ENCODE measurements at regions not wholly inside any gene's neighbourhood (a gene's known extent, or its start where the extent isn't known, plus 50 kb on each side); places are given as distances from the start of the nearest gene placed in this dataset.

GRCh38 chr17:79164408-79164807, 89.8 kb downstream of the ENGASE start:
- DNase-seq: no peak

- DNase-seq: no peak
Observed at GRCh38 chr17:79163071-79163470, 88.4 kb downstream of the ENGASE start.

GRCh38 chr17:79162012-79162963, 87.7 kb downstream of the ENGASE start:
- no peak for DNase-seq

DNA sequence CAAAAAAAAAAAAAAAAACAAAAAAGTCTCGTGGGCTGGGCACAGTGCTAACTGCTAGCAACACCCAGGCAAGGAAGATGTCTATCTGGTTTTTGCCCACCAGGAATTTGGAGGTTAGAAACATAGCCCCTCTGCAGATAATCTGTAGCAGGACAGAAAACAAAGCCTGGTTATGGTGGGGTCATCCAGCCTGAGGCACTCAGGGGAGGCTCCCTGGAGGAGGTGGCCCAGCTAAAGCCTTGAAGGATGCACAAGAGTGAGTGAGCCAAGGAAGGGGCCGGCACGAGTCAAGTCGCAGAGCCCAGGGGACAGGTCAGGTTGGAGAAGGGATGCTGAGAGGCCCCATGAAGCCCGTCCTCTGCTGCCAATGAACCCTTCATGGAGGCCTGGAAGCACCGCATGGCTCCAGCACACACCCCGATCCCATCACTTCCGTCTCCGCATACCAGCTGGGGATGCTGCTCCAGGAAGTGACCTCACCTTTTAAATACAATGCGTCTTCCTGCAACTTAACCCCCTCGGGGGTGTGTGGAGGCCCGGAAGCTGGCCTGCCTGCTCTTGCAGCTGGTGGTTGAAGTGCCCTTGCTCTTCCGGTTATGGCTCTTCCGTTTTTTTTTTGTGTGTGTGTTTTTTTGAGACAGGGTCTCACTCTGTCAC, 86.5 kb downstream of the ENGASE start:
- no peak for DNase-seq

DNA sequence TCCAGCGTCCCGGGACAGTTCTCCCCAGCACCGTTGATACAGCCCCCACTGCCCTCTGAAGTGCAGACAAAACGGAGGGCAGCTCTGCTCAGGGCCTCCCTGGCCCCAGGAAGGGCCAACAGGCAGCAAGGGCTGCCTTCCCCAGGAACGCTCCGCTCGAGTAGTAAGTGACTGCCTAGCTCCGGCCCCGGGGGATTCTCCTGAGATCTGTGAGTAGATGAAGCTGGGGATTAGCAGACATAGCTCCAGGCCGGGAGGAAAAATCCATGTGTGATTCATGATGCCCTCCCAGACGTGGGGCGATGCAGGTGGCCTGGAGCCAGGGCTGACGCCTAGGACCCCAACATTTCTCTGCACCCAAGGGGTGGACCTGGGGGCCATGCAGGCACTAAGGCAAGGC, 85.3 kb downstream of the ENGASE start:
- no peak for DNase-seq

GRCh38 chr17:79159471-79159870, 84.8 kb downstream of the ENGASE start:
- no peak for DNase-seq

GRCh38 chr17:79156463-79157095, 82.0 kb downstream of the ENGASE start:
- DNase-seq: no peak

DNA sequence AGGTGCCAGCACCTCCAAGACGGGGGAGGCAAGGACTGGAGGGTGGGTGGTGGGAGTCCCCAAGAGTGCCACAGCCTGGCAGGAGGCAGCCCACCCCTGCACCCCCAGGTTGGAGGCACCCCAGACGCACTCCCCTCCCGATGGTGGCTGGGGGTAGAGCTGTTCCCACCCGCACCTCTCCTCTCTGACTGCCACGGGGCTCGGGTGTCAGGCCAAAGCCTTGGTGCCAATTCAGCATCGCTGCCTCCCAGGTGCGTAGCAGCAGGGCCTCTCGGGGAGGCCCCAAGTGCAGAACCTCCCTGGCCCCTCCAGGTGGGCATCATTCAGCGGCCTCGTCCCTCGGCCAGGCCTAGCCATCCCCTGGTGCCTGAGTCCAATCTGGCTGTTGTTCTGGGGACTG, 81.1 kb downstream of the ENGASE start:
- DNase-seq: no peak

DNA sequence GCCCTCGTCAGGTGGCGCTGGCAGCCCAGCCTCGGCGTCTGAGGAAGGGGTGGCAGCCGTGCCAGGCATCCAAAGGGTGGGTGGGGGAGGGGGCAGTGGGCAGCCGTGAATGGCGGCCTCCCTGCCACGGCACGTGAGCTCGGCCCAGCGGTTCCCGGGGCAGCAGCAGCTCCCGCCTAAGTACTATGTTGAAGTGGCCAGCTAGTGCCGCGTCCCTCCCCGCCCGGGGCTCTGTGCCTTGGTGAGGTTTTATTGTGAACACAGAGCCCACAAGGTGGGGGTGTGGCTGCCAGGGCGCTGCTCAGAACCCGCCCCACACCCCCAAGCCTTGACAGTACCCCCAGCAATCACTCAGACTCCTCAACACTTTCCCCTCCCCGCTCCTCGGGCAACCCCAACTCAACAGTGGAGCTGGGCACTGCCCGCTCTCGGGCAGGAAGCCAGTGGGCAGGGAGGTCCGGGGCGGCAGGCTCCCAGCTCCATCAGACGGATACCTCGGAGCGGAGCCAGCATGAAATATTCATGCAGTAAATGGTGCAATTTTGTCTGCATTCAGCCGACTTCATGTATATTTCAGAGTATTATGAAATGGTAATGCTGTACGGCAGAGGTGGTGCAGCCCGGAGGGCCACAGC, 80.4 kb downstream of the ENGASE start:
- DNase-seq: no peak

GRCh38 chr17:79154446-79154845, 79.8 kb downstream of the ENGASE start:
- no peak for DNase-seq

DNA sequence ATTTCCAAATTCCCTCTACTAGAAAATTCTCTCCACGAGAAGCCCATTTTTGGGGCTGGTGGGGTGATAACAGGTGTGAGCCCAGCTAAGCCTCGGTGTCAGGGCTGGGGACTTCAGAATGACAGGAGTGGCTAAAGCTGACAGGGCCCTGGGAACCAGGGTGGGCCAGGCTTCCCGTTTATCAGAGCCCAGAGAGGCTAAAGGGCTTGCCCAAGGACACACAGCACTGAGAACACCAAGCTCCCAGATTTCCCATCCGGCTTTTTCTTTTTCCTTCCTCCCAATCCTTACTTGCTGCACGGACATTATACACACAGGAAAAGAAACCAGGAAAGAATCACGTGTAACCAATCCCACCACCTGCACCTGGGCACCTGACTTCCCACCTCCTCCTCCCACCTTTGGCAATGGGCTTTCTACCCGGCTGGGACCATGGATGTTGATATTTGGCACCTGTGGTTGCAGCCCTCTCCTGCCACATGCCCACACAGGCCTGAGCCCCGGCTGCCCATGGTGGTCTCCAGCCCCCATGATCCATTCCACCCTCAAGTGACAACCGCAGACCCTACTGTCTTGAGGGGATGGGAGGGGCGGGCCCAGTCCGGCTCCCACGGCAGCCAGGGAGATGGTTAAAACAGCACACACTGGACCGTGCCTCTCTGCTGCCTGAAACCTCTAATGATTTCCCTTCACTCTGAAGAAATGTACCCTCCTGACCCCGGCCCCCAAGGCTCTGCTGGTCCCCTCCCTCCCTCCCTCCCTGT, 78.9 kb downstream of the ENGASE start:
- DNase-seq: no peak

DNA sequence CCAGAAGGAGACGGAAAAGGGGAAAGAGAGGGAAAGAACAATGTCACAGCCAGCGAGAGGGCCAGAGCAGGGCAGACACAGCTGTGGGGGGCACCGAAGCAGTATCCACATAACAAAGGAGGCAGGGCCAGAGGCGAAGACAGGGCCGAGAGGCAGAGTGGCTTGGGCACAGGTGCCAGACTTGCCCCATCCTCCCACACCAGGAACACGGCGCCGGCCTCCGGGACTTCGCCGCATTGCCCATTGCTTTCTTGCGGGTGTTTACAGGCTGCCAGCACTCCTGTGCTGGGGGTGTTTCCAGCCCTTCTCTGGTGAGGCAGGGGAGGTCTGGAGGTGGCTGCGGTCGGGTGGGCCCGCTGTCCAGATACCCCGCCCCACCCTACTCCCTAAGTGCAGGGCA, 78.0 kb downstream of the ENGASE start:
- no peak for DNase-seq

GRCh38 chr17:79152110-79152509, 77.5 kb downstream of the ENGASE start:
- no peak for DNase-seq

GRCh38 chr17:79150799-79151198, 76.2 kb downstream of the ENGASE start:
- DNase-seq: no peak

- DNase-seq: no peak
Observed at GRCh38 chr17:79150035-79150733, 75.6 kb downstream of the ENGASE start.

- DNase-seq: no peak
Observed at GRCh38 chr17:79148584-79148983, 74.0 kb downstream of the ENGASE start.

DNA sequence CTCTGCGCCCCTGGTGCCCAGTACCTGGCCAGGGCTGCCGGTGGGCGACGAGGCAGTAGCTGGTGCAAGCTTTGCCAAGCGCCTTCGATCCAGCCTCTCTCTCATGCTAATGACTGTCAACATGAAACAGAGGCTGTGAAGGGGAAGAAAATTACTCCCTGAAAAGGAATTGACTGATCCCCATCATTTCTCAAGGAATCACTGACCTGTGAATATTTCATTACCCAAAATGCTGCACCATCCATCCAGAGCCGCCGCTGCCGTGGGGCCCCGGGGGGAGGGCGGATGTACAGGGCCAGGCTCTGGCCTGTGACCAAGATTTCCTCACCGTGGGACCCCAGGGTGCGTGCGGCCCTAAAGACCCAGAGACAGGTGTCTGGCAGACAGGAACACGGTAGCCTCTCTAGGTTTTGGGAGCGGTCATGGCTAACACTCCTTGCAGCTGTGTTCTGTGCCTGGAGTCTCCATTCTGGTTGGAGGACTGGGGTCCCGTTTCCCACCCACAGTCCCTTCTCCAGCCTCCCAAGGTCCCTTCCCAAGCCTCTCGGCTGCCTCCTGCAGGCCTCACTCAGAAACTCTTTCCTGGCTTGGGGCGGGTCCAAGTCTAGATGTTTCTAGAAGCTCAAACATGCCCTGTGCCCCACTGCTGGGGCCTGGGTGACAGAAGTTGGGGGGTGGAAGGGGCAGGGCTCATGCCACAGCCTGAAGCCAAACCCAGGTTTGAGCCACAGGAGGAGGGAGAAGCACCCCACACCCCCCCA, 73.3 kb downstream of the ENGASE start:
- DNase-seq: no peak

- no peak for DNase-seq
Observed at GRCh38 chr17:79146562-79146961, 71.9 kb downstream of the ENGASE start.

- no peak for DNase-seq
Observed at GRCh38 chr17:79145548-79145947, 70.9 kb downstream of the ENGASE start.

DNA sequence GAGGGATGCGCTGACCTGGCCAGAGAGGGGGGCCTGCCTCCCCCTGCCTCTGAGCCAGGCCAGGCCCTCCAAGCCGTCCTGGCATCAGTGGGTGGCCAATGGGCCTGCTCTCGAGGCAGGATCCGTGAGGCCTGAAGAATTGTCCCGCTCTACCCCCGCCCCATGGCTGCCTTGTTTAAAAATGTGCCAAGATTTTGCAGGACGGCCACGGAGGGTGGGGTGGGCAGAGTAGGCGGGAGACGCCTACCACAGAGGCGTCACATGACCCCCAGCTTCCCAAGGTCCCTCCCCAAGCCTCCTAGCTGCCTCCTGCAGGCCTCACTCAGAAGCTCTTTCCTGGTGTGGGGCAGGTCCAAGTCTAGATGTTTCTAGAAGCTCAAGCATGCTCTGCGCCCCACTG, 69.5 kb downstream of the ENGASE start:
- no peak for DNase-seq

DNA sequence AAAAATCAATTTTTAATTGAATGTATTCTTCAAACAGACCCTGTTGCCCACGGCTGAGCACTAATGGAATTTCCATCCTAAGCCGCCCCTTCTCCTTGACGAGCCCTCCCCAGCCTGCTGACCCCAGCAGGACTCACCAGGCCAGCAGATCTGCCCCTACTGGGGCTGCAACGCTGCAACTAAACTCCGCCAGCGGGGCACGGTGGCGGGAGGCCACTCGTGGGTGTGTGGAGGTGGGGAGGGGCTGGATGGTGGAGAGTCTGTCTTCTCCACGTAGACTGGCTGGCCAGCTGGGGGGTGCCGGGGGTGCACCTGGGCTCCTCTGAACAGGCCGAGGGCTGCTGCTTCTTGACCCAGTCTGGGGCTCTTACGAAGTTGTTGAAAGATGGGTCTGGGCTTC, 67.8 kb downstream of the ENGASE start:
- no peak for DNase-seq
